Adrenal gland (tissue), 9 donors: ENCODE measurements at regions not wholly inside any gene's neighbourhood (a gene's known extent, or its start where the extent isn't known, plus 50 kb on each side); places are given as distances from the start of the nearest gene placed in this dataset.

Source experiments
- DNase-seq, 7 donors: peaks; one replicate each; pipeline ENCODE4 v3.0.0-alpha.2; 2019 to 2020
- H3K27ac ChIP-seq, 5 donors: fragments of 200-600 bp; sonication (generic) in 4 of 5; 1 replicate in 3 of 5; 2 replicates in 2 of 5; pipeline versions ENCODE4 v1.5.1 to v1.8.0; 2016 to 2020; ENCODE audit warnings: mild to moderate bottlenecking in 1 of 5
- H3K27me3 ChIP-seq: fragments of 200-600 bp; 2 replicates; pipeline ENCODE4 v1.8.0; 2021
- H3K36me3 ChIP-seq, 2 donors: fragments of 200-600 bp; replicated peaks in 1 of 2; 1 replicate in 1 of 2; 2 replicates in 1 of 2; pipeline versions ENCODE4 v1.5.1 to v1.8.0; 2018 to 2022
- H3K4me1 ChIP-seq, 2 donors: fragments of 200-600 bp; replicated peaks in 1 of 2; 1 replicate in 1 of 2; 2 replicates in 1 of 2; pipeline versions ENCODE4 v1.5.1 to v1.8.0; 2018 to 2021
- H3K4me3 ChIP-seq, 4 donors: fragments of 200-600 bp; sonication (generic) in 3 of 4; one replicate each; pipeline ENCODE4 v1.5.1; 2016 to 2018
- H3K9me3 ChIP-seq, 3 donors: fragments of 200-600 bp; sonication (generic) in 1 of 3; replicated peaks in 1 of 3; 1 replicate in 2 of 3; 2 replicates in 1 of 3; pipeline versions ENCODE4 v1.5.1 to v1.8.0; 2016 to 2021
- POLR2A ChIP-seq, 2 donors: fragments of 450-650 bp; IDR thresholded peaks; one replicate each; pipeline ENCODE4 v1.6.1; 2017; ENCODE audit warnings: antibody characterized with exemption in 2 of 2, mild to moderate bottlenecking in 2 of 2, moderate library complexity in 1 of 2
- WGBS, 4 donors: extraction: QIAGEN DNeasy Blood & Tissue Kit in 2 of 4; methylation state at CpG; one replicate each; pipeline versions ENCODE4 v1.1.5 to v1.1.7; 2013 to 2017; 5-methylcytosine and 5-hydroxymethylcytosine counted together
- intact Hi-C, 2 donors: fragments of 100-400 bp; cut with DNase I; formaldehyde crosslinking; loops; one replicate each; pipeline versions ENCODE4 v1.14.1 to v1.15.0; 2022 to 2023
- TF ChIP-seq, protein P1 (sequence below), 6 experiments: fragments of 450-650 bp in 4 of 6; fragments of 200-600 bp in 2 of 6; sonication (generic) in 1 of 6; IDR thresholded peaks; 1 replicate in 5 of 6; 2 replicates in 1 of 6; pipeline versions ENCODE4 v1.5.1 to v1.8.0; 2016 to 2021; ENCODE audit warnings: antibody characterized with exemption in 6 of 6, mild to moderate bottlenecking in 2 of 6, moderate library complexity in 1 of 6
- donor health status: healthy with polysubstance abuse.
- donor health status: Bipolar disorder and iron deficiency.
- donor health status: DM: yes; HTN: yes; CAD: no.
- donor health status: DM: no; HTN: no; CAD: no.
- donor health status: DM: no; HTN: no; CAD: no.

DNA sequence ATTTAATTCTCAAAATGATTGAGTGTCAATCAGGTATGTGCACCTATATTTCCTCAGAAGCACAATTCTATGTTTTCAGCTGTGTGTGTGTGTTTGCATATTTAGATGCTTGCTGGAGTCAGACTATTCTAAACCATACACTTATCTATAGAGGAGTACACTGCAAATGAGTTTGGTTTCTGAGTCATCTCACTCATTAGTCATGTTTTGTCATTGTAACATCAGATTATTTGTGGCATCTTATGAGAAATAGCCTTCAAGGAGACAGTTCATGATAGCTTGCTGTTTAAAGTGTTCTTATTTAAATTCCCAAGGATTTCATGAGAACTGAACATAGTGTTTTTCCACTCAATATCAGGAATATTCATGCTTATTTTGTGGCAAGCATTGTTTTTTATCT lies 535.1 kb downstream of the NLGN4Y start:
- Histone ChIP-seq H3K36me3 (no peaks in the 10 kb centered on the region), H3K9me3 (no peaks in the 10 kb centered on the region), H3K4me3 (no peak overlapping the region), H3K27ac (no peak overlapping the region), H3K4me1 (no peaks in the 10 kb centered on the region), H3K27me3 (no peaks in the 10 kb centered on the region)
- intact Hi-C loops, result no loop called here
- TF ChIP-seq POLR2A (IDR thresholded peaks at IDR 0.05), result no peak
- TF ChIP-seq, protein P1, sequence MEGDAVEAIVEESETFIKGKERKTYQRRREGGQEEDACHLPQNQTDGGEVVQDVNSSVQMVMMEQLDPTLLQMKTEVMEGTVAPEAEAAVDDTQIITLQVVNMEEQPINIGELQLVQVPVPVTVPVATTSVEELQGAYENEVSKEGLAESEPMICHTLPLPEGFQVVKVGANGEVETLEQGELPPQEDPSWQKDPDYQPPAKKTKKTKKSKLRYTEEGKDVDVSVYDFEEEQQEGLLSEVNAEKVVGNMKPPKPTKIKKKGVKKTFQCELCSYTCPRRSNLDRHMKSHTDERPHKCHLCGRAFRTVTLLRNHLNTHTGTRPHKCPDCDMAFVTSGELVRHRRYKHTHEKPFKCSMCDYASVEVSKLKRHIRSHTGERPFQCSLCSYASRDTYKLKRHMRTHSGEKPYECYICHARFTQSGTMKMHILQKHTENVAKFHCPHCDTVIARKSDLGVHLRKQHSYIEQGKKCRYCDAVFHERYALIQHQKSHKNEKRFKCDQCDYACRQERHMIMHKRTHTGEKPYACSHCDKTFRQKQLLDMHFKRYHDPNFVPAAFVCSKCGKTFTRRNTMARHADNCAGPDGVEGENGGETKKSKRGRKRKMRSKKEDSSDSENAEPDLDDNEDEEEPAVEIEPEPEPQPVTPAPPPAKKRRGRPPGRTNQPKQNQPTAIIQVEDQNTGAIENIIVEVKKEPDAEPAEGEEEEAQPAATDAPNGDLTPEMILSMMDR (IDR thresholded peaks at IDR 0.05), result no peak
- DNase-seq, result no peak

DNA sequence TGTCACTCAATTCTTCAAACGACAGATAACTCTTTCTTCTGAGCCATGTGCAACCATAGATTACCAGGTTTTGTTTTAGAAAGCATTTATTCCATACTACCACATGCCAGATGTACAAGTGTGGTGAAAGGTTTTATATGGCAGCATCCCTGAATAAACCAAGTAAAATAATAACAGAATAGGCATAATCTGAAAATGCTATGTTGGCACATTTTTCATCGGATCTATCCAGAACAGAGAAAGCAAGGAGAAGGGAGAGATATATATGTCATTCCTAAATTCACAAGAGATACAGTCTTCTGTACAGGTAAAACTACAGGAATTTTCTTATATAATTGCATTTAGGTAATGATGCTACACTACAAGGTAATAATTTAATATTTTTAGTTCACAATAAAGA lies 547.8 kb downstream of the NLGN4Y start:
- intact Hi-C loops, result no loop called here
- no peak overlapping the region for H3K4me3 ChIP-seq
- 59 to 82% methylated on average over 2 of the region's 2 CpGs; no CpG with 5 or more reads in 2 of the 4 donors for WGBS, 4 donors
- H3K36me3 ChIP-seq, result no peaks in the 10 kb centered on the region
- H3K27ac ChIP-seq, result no peak overlapping the region
- no peaks in the 10 kb centered on the region for H3K4me1 ChIP-seq
- TF ChIP-seq, protein P1 (IDR thresholded peaks at IDR 0.05), result no peak
- TF ChIP-seq POLR2A (IDR thresholded peaks at IDR 0.05), result no peak
- H3K27me3 ChIP-seq, result no peaks in the 10 kb centered on the region
- no peak for DNase-seq
- H3K9me3 ChIP-seq, result no peaks in the 10 kb centered on the region

DNA sequence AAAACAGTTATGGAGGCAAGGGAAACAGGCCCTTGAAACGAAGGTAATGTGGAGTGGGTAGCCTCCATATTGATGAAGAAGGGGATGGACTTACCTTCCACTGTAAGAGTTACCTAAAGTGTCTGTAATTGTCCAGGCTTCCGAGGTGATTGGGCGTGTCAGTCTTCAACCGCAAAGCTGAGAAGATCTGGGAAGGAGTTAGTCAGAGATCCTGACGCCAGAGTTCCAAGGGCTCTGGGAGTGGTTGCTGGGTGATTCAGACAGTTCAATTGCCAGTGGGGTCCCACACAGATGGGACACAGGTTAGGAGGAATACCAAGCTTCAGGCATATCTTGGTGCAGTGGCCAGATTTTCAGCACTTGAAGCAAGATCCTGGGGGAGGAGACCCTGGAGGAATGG lies 577.0 kb downstream of the NLGN4Y start:
- H3K4me3 ChIP-seq, result no peak overlapping the region
- H3K27ac ChIP-seq, result no peak overlapping the region
- no peaks in the 10 kb centered on the region for H3K9me3 ChIP-seq
- H3K36me3 ChIP-seq, result no peaks in the 10 kb centered on the region
- DNase-seq, result peak in 1 of 7 donors; percentile 1
- no peaks in the 10 kb centered on the region for H3K4me1 ChIP-seq
- intact Hi-C loops, result no loop called here
- TF ChIP-seq, protein P1 (IDR thresholded peaks at IDR 0.05), result no peak
- TF ChIP-seq POLR2A (IDR thresholded peaks at IDR 0.05), result no peak
- 57 to 64% methylated on average over 5 of the region's 5 CpGs; no CpG with 5 or more reads in 2 of the 4 donors for WGBS, 4 donors
- H3K27me3 ChIP-seq, result no peaks in the 10 kb centered on the region
